ENCODE measurements at regions not wholly inside any gene's neighbourhood (a gene's known extent, or its start where the extent isn't known, plus 50 kb on each side); places are given as distances from the start of the nearest gene placed in this dataset.
"Not testable (repeated sequence)": the region's sequence is repeated elsewhere in the genome, so short reads cannot be mapped to it uniquely, and the experiment has no call there.

DNA sequence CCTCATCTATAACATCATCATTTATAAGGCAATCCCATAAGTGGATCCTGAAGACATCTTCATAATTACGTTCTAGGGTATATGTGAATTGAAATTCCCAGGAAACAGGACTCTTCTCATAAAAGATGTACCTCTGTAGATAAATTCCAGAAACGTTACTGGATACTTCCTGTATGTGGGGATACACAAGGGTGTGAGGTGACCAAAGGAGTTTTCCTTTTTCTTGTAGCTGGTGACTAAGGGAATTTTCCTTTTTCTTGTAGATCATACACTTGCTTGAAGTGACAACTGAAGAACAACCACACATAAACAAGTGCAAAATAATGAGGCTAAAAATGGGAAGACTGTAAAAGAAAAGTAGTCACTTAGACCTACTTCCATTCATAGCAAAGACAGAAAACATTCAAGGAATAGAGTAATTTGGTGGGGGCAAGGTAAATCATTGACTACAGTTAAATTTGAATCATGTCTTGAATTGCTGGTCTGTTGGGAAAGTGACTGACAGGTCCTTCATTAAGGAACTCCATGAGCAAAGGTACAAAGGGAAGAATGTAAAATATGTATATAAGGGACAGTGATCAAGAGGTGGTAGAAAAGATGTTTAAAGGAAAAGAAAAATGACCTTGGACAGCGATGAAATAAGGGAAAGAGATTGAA lies 53.2 kb upstream of the UBE2E3 start:
- DNase-seq, result no peak

- no peak for DNase-seq
Measured at GRCh38 chr2:180925700-180926099, 54.7 kb upstream of the UBE2E3 start.

DNA sequence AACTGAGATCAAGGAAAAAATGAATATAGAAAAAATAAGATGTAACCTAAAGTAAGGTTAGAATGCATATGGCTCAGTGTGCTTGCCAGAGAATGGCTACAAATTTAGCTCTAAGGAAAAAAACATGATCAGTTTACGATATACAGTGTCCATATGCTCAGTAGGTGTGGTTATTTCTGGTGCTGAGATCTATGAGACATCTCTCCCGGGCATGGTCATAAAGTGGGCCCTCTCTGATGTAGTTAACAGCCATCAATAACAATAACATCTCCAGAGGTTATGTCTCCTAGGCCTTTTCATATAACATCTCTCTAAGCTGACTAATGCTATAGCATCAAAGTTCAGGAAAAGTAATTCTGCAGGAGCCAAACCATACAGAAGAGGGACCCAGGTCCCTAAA lies 56.3 kb upstream of the UBE2E3 start:
- DNase-seq, result no peak

GRCh38 chr2:180910831-180911665 lies 69.4 kb upstream of the UBE2E3 start:
- no peak for DNase-seq

DNA sequence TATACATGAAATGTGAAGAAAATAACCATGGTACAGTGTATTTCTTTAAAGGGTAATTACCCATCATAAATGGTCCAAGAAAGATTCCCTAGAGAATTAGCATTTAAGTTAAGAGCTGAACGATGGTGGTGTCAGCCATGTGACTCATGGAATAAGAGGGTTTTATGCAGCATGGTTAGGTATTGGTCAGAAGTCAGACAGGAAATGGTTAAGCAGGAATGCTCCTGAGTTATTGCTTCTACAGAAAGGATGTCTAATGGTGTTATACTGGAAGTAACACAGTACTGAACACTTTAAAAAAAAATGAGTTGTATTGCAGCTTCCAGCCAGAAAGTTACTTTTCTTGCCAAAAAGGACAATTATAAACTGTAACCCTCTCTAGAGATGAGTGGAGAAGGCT lies 72.7 kb upstream of the UBE2E3 start:
- DNase-seq, result no peak

DNA sequence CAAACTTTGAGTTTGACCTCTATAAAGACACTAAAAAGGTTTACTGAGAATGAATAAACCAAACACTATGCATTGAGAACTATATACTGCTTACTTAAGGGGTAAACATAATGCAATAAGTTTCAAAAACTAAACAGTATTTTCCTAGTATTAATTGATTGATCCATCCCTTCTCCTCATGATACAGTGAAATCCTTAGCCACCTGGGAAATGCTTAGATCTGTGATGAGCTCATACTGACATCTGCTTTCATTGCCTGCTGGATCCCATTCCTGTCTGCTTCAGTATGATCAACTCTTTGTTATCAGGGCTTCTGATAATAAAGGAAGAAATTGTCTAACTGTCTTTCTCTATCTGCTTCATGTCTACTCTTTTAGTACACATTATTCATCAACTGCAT lies 74.9 kb upstream of the UBE2E3 start:
- DNase-seq, result no peak

GRCh38 chr2:180905002-180905401 lies 75.4 kb upstream of the UBE2E3 start:
- DNase-seq, result no peak

GRCh38 chr2:180901331-180901730 lies 79.1 kb upstream of the UBE2E3 start:
- DNase-seq, result no peak

DNA sequence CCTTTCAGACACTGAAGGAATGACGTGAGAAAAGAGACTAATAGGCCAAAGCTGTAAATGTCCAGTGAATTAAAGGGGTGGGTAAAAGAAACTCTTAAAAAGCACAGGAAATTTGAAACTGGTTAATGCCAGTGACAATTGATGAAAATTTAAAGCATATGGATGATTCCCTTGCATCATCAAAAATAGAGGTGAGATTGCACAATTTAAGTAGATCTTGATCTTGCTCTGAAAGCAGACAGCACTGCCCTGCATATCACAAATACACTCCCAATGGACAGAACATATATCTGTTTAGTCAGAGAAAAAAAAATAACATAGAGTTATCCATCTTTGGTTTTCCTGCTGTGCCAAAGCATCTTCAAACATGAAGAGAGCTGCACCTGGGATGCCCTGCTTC lies 86.7 kb upstream of the UBE2E3 start:
- no peak for DNase-seq

- no peak for DNase-seq
Measured at GRCh38 chr2:180892091-180892490, 88.3 kb upstream of the UBE2E3 start.

DNA sequence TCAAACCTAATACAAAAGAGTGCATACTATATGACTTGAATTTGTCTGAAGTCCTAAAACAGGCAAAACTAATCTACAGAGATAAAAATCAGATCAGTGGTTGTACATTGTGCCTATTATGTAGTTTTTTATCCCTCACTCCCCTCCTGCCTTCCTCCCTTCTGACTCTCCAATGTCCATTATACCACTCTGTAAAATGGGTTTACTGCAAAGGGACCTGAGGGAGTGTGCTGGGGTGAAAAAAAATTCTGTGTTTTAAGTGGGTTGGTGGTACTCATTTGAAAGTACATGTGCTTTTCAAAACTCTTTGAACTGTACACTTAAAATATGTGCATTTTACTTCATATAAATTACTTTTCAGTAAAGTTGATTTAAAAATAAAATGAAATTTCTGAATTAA lies 89.0 kb upstream of the UBE2E3 start:
- no peak for DNase-seq

- no peak for DNase-seq
Measured at GRCh38 chr2:180890781-180891180, 89.6 kb upstream of the UBE2E3 start.

DNA sequence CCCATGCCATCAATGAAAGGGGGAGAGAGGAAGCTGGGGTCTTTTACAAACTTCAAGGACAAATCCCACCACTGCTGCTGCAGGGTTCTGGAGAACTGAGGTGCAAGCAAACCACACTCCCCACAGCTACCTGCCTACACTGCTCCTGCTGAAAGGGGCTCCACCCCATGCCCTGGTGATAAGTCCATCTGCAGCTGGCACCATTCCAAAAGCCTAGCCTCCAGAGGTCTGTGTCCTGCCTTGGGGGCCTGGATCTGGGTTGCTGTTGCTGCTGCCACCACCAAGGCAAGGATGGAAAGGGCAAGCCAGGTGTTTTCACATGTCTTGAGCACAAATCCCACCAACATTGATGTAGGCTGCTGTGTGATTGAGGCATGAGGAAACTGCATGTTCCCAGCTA lies 97.4 kb upstream of the UBE2E3 start:
- DNase-seq, result no peak

- no peak for DNase-seq
Measured at GRCh38 chr2:180876506-180876905, 103.9 kb upstream of the UBE2E3 start.

DNA sequence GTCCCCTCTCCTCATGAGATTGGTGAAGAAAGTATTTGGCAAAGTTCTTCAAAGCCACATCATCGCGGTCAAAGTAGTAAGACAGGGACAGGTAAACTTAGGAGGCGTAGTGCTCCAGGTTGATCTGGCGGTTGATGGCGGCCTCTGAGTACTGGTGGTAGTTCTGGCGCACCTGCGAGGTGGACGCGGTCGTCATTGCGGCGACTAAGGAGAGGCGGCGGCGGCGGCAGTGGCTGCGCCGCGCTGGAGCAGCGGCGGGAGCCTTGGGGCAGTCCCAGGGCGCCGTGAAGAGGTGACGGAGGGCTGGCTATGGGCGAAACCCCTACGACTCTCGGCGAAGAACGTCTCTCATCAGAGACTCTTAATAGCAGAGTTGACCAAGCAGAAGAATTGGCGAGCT lies 107.2 kb upstream of the UBE2E3 start:
- DNase-seq, result no peak

DNA sequence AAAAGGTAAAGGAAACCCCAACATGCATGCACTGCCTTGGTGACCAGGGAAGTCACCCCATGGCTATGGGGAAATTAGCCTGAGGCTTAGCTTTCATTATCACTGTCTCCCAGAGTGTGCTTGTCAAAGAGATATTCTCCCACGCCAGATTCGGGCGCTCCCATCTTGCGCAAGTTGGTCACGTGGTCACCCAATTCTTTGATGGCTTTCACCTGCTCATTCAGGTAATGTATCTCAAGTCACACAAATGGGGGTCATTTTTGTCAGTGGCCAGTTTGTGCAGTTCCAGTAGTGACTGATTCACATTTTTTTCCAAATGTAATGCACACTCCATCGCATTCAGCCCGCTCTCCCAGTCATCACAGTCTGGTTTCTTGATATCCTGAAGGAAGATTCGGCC lies 107.6 kb upstream of the UBE2E3 start:
- not testable (repeated sequence) for DNase-seq

GRCh38 chr2:180872255-180872654 lies 108.2 kb upstream of the UBE2E3 start:
- no peak for DNase-seq

DNA sequence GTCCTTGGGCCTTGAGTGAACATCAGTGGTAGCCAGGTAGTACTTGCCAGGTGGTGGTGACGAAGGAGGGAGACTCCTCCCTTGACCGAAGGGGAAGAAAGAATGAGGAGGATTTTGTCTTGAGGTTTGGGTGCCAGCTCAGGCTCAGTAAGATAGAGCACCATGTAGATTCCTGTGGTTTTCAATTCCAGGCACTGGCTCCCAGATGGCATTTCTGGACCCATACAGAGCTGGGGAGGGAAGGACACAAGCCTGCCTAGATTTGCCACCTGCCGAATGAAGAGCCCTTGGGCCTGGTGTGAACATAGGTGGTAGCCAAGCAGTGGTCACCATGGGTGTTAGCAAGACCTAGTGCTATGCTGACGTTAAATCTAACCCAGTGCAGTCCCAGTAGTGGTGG lies 108.8 kb upstream of the UBE2E3 start:
- no peak for DNase-seq

DNA sequence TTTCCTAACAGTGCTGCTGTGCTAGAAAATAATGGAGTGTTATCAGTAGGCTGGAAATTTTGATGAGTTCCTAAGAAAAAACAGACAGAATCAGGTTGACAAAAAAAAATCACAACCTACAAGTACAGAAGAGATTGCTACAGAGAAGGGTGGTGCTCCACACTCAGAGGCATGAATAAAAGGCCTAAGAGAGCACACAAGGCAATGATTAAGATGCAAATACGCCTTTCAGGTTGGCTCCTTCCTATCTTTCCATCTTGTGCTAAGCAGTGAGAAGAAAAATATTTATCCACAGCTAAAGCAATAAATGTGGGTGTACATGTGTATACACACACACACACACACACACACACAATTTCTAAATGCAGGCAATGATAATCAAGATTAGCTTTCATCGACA lies 130.6 kb upstream of the UBE2E3 start:
- no peak for DNase-seq

DNA sequence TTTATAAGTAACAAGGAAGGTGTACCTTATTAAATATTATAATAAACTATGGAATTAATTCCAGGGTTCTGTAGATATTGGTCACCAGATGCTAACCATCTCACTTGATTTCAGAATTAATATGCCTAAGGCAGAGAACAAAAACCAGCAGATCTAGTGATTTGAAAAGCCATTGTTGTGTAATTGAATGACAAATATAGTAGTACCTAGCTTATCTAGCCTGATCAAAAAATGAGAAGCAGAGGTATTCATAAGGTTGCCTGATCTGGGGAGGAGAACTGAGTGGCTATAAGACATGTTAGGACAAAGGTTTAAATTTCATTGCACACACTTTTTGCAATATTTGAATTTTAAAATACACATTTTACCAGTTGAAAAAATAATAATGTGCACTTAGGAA lies 132.0 kb upstream of the UBE2E3 start:
- DNase-seq, result no peak

DNA sequence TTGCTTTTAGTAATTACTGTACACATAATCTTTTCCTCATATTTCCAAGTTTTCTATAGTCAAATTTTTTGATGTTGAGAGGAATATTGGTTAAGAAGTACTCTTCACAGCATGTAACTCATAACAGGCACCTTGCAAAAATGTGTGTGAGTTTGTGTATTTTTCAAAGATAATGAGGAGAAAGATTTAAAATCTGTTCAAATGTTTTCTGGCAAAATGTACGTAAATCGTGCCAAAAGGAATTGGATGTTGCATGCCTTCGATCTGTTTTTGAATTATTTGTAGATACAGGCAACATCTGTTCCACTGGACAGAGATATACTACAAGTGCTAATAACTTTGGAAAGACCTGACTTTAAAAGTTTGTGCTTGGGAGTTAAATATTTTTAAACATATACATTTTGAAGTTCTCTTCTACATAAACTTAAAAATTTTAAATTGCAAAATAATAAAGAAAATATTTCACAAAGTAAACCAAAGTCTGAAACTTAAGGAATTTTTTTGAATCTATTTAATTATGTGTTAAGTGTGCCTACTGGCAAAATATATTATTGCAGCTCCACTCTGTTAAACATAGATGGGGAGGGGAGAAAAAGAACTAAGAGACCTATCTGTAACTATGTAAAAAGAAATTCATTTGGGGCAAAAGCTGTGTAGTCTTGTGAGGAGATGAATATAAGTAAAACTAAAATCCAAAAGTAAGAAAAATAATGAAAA lies 133.5 kb upstream of the UBE2E3 start:
- DNase-seq, result no peak

- DNase-seq, result no peak
Measured at GRCh38 chr2:180842461-180842860, 137.9 kb upstream of the UBE2E3 start.

- no peak for DNase-seq
Measured at GRCh38 chr2:180840641-180841040, 139.8 kb upstream of the UBE2E3 start.

GRCh38 chr2:180829836-180830235 lies 150.6 kb upstream of the UBE2E3 start:
- no peak for DNase-seq

Data from DMS79 treated with DMSO at 0.1 percent for 48 hours (cell line).